HG02885 (cell line): ENCODE measurements at regions not wholly inside any gene's neighbourhood (a gene's known extent, or its start where the extent isn't known, plus 50 kb on each side); places are given as distances from the start of the nearest gene placed in this dataset.
"Not testable (repeated sequence)": the region's sequence is repeated elsewhere in the genome, so short reads cannot be mapped to it uniquely, and the experiment has no call there.

Source experiments
- ATAC-seq: cut with Tn5 transposase; IDR thresholded peaks from one replicate; pipeline ENCODE4 v1.9.1; 2021; ENCODE audit warnings: mild to moderate bottlenecking; ENCODE audit not compliant: unreplicated experiment, poor library complexity

DNA sequence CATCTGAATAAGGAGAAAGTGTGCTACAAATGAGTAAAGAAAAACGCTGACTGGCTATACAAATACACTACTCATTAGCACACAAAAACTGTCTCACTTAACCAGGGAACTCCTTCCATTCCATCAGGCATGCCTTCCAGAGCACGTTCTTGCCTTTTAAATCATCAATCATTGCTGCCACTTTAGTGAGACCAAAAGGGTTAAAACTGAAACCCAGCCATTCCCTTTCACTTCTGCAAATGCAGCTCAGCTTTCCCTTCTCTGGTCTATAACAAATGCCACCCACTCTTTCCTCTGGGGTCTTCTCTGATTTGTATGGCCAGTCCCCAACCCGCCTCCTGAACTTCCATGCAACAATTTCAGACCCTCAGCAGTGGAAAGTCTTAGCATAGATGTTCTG is 231.5 kb downstream of the TRIML1 start:
- ATAC-seq: no peak

DNA sequence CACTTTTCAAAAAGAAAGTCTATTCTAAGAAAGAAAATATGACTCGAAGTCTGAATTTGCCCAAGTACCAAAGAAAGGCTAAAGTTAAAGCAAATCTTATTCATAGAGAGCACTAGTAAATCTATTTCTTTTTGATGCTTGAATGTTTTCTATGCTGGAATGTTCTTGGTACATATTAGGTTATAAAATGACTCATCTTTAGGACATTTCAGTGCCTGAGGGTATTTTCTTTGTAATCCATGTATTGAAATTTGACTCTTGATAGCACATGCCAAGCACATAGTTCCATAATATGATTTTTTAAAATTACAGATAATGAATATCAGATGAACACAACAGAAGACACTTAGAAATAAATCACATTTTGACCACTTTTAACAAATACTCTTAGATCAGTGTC is 232.8 kb downstream of the TRIML1 start:
- ATAC-seq: no peak

DNA sequence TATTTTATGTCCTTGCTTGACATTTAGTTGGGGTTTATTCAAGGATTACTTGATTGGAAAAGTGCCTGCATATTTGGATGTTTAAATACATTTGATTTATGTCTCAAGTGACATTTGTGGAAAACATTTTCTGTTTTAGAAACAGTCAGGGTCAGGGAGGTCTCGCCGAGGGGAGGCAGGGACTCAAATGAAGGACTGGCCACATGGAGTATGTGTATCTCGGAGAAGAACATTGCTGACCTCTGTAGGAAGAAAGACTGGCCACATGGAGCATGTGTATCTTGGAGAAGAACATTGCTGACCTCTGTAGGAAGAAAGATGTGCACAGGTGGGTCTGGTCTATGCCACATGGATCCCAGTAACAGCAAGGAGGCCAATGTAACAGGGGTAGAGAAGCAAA is 233.6 kb downstream of the TRIML1 start:
- ATAC-seq: no peak

DNA sequence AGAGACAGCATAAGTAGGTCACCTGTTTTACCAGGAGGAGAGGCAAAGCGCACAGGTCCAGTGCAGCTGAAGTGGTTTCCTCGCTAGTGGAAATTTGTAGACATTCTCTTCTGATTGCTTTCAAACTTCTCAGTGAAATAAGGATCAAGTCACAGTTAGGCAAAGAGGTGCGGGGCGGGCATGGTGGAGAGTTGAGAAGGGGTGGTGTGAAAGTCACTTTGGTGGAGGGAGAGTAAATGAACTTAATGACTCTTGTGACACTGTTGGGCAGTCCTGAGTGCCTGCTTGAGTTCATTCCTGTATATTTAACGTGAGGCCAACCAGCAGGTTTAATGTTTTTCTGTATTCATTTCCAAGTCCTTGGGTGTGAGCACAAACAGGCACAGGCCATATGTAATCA is 235.6 kb downstream of the TRIML1 start:
- ATAC-seq: no peak

DNA sequence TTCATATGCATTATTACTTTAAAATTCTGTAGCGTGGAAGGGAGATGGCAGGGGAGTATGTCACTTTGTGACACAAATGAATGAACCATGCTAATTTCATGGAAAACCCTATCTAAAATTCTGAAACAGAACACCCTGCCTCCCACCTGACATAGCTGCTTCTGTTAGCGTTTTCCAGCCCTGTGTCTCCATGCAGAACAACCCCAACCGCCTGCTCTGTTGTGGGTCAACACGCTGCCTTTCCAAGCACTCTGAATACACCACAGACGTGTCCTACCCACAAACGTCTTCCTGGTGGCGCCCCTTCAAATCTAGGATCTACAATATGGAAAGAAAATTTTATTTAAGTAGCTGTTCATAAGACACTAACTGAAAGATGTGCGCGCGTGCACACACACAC is 238.6 kb downstream of the TRIML1 start:
- ATAC-seq: no peak

DNA sequence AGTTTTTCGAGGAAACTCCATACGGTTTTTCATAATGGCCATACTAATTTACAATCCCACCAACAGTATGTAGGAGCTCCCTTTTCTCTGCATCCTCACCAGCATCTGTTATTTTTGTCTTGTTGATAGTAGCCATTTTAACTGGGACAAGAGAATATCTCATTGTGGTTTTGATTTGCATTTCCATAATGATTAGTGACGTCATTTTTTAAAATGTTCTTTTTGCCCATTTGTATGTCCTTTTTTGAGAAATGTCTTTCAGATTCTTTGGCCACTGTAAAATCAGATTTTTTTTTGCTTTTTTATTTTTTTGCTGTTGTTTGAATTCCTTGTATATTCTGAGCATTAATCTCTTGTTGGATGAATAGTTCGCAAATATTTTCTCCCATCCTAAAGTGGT is 243.9 kb downstream of the TRIML1 start:
- no peak for ATAC-seq

DNA sequence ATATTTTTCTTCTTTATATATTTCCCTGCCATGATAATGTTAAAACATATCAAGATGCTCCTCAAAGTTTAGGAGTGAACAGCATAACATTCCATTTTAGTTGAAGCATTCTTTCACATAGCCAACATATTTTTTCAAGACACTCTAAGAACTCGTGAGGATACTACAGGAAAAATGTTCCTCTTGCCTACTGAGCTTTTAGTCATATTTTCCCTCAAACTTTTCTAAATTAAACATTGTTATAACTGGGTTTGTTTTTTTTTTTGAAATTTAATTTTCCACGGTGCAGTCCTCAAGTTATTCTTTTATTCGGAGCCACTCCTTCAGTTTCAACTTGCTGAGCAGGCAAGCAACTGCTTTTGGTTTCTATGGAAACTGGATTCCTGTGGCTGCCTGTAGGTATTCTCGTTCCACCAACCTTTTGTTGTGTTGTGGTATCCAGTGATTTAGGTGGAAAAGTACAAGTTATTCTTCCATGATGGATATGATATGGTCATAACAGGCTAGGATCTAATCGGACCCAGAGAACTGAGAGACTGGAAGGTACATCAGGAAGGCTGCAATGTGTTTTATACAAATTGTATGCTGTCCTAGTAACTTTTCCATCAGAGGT is 248.0 kb downstream of the TRIML1 start:
- no peak for ATAC-seq

DNA sequence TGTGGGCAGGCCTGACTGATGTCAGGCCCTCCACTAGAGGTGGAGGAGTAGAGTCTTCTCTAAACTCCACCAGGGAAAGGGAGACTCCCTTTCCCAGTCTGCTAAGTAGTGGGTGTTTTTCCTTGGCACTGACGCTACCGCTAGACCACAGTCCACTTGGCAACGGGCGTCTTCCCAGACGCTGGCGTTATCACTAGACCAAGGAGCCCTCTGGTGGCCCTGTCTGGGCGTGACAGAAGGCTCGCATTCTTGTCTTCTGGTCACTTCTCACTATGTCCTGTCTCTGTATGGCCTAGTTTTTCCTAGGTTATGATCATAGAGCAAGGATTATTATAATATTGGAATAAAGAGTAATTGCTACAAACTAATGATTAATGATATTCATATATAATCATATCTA is 252.1 kb downstream of the TRIML1 start:
- not testable (repeated sequence) for ATAC-seq

DNA sequence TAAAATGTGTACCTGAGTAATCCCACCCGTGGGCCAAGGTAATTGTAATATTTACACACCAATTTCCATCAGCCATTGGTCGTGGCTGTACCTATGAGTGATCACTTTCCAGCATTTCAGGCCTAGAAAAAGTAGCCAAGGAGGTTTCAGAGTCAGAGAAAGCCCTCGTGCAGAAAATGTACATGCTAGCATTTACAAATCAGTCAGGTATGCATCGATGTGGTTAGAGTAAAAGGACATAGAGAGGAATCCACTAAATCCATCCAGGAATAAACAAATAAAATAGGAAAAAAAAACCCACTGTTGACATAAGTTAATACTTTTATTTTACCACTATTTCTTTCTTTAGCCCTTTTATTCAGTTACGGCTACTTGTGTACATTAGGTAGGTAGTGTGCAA is 256.8 kb downstream of the TRIML1 start:
- no peak for ATAC-seq

DNA sequence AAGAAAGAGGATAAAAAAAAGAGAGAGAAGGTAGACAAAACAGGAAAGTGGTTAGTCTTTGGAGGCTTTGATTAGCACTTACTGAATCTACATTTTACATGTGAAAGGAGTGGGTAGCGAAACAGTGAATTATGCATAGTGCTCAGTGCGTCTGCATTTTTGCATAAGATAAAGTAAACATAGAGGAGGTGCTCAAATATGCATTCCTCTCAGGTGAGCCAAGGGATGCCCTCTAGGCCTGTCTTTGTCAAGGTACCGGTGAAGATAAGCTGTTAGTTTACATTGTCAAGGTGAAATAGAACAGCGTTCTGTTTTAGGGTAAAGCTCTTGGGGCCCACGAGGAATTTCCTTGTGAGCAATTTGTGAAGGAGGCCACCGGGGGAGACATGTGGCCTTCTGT is 260.6 kb downstream of the TRIML1 start:
- no peak for ATAC-seq

DNA sequence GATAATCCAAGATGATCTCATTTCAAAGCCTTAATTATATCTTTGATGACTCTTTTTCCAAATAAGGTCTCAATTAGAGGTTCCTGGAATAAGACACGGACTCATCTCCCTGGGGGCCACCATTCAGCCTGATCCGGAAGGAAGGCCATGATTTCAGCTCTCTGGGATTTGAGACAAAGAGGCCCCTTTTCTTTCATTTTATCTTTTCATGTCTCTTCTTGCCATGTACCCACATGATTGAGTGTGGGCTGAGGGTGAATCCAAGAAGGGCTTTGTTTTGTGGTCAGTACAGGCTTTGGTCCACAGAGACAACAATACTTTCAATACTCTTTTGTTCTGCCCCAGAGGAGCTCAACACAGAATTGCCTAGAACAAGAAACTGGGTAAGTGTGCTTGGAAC is 261.2 kb downstream of the TRIML1 start:
- no peak for ATAC-seq

DNA sequence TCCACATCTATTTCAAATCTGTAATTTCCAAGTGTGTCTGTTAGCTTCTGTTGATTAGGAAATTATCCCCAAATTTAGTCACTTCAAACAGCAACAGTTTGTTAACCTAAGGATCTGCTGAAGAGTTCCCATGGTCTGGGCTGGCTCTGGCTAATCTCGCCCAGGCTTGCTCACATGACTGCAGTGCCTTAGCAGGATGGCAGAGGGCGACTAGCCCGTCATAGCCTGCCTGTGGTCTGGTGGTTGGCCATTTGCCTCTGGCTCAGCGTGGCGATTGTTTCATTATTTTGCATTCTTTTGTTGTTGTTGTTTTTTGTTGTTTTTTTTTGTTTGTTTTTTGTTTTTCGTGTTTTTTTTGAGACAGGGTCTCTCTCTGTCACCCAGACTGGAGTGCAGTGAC is 264.0 kb downstream of the TRIML1 start:
- no peak for ATAC-seq

DNA sequence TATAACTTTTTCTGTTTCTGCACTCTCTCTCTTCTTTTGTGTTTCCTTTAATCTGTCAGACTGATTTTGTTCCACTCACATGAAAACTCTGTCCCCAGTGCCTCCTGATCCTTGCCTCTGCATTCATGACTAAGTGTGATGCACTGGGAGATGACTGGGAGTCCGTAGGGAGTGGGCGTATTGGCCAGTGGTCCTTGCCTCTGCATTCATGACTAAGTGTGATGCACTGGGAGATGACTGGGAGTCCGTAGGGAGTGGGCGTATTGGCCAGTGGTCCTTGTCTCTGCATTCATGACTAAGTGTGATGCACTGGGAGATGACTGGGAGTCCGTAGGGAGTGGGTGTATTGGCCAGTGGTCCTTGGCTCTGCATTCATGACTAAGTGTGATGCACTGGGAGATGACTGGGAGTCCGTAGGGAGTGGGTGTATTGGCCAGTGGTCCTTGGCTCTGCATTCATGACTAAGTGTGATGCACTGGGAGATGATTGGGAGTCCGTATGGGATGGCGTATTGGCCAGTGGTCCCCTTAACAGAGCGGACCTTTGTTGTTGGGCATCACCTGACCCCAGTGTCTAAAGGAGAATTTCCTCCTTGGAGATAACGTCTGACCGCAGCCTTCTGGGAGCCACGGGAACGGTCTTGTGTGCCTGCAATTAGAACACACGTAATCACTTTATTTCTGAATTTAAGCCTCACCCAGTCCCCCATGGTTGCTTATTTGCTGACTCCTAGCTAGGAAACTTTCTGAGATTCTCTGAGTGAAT is 266.0 kb downstream of the TRIML1 start:
- ATAC-seq: not testable (repeated sequence)

DNA sequence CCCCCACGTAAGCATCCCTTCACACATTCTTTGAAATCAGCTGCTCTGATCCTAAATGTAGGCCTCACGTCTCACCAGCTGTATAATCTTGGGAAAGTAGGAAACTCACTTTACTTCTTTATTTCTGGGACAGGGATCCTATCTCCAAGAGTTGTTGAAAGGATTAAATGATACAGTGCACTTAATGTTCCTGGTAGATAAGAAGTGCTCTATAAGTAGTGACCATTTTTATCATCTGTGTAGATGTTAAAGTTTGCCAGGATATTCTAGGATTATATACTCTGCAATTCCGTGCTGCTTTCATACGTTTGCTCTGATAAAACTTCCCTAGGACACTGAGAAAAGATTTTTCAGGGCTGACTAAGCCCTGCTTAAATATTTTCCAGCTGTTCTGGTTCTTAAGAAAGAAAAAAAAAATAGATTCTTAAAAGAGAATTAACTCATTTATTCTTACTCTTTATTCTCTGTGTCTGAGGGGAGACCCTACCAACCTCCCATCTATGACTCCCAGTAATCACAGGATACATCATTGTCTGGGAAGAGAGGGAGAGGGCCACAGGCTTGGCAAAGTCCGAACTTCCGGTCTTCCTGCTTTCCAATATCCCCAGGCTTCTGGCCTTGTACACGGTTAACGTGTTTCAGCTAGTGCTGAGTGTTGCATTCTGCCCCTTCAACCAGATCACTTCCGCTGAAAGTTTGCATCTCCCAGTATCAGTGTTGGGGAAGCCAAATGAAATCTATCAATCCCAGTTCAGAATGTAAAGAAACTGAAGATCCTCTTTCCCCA is 269.2 kb downstream of the TRIML1 start:
- no peak for ATAC-seq

DNA sequence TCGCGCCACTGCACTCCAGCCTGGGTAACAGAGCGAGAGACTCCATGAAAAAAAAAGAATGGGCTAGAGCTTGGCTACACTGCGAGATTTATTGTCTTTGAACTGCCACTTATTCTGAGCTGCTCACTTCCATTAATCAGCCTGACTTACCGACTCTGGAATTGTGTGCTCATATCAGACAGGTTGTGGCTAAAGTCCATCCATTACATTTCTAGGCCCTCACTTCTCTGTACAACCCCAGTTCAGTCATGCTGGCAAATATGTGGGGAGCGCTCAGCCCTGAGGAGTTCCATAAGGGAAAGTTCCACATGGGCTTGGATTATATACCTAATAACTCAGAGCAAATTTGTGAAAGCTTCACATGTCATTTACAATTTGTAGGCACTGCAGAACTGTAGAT is 270.6 kb downstream of the TRIML1 start:
- no peak for ATAC-seq

DNA sequence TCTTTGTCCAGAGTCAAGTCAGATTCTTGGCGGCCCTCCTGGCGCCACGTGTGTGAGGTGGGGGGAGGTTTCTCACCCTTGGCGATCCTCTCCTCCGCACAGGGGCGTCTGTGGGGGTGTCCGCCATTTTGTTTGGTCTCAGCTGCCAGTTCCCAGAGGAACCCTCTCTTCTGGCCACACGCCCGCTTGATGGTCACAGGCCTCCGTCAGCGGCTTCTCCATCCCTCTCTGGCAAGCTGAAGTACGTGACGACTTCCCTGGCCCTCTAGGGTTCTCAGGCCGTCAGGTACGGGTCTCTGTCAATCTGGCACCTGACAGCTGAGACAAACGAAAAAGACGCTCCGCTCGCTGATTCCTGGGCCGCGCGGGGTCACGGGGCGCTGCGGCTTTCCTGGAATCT is 272.6 kb downstream of the TRIML1 start:
- no peak for ATAC-seq

DNA sequence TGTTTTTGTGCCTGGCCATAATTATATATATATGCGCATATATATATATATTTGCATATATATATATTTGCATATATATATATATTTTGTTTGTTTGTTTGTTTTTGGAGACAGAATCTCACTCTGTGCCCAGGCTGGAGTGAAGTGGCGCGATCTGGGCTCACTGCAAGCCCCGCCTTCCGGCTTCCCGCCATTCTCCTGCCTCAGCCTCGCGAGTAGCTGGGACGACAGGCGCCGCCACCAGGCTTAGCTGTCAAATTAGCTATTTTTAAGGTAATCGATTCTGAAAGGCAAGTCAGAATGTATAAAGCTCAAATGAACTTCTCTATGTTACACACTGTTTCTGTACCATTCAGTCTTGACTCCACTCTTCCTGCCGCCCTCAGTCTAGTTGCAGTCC is 273.3 kb downstream of the TRIML1 start:
- ATAC-seq: no peak

DNA sequence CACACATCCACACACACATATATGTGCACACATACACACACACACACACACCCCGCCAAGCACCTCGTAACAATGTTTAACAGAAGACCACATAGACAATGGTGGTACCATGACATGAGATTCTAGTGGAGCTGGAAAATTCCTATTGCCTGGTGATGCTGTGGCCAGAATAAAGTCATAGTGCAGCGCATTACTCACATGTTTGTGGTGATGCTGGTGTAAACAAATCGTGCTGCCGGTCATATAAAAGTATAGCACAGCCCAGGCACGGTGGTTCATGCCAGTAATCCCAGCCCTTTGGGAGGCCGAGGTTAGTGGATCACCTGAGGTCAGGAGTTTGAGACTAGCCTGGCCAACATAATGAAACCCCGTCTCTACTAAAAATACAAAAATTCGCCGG is 275.2 kb downstream of the TRIML1 start:
- no peak for ATAC-seq

DNA sequence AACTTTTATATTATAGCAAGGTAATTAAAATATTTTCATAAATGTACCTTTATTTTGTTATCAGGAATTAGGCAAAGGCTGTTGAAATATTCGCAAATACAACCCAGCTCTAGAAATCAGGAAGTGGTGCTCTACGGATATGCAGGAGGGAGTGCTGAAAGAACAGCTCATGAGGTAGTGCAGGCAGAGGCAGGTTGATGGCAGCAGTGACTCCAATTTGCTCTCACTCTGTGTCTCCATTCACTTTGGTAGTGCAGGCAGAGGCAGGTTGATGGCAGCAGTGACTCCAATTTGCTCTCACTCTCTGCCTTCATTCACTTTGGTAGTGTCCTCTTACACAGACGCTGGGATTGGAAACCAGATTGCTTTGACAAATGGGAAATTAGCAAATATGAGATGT is 277.9 kb downstream of the TRIML1 start:
- ATAC-seq: no peak

DNA sequence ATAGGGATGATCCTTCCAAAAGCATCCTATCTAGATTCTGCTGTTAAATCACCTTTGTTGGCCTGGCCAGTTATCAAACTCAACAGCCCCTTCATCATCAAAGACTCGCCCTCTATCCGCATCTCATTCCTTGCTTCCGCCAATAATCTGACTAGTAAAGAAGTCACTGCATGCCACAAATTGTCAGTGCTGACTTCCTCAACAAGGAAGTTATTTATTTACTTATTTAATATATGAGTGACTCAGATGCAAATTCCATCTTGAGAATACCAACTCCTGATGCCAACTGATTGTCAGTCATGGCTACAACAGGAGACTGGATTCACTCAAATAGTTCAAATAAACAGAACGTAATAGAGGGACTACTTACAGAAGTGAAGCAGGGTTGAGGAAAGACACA is 283.8 kb downstream of the TRIML1 start:
- no peak for ATAC-seq

DNA sequence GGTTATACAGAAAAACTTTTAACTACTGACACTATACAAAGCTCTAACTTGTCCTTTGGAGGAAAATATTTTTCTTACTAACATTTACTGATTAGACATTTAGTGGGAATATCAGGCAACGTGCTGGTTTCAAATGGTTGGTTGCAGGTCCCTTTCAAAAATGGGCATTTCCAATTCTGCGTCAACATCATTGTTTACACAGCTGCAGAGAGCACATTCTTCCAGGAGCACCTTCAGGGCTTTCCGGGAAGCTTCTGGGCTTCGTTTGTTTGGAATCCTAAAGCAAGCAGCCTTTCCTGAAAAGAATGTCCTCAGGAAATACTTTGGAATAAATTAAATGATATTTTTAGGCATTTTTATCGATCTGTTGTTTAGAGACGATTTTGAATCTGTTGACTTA is 289.7 kb downstream of the TRIML1 start:
- no peak for ATAC-seq

DNA sequence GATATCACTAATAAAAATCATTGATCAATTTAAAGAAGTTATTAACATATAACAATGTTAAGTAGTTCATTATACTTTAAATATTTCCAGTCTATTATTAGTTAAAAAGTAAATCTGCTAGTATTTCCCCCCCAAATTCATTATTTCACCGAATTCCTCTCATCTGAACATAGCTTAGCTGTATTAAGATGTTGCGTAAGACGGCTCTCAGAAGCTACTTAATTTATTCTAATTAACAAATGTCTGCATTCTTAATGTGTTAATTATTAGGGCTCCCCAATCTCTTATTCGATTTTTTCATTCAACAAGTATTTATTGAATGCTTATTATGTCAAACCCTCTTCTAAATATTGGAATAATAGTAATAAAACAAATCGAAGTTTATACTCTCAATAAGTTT is 290.7 kb downstream of the TRIML1 start:
- ATAC-seq: no peak
